Hepatic stellate cell (primary cell): ENCODE measurements at regions not wholly inside any gene's neighbourhood (a gene's known extent, or its start where the extent isn't known, plus 50 kb on each side); places are given as distances from the start of the nearest gene placed in this dataset.

Experiments used
- DNase-seq: peaks from one replicate; pipeline ENCODE4 v3.0.0; 2011; ENCODE audit warnings: low spot score

DNA sequence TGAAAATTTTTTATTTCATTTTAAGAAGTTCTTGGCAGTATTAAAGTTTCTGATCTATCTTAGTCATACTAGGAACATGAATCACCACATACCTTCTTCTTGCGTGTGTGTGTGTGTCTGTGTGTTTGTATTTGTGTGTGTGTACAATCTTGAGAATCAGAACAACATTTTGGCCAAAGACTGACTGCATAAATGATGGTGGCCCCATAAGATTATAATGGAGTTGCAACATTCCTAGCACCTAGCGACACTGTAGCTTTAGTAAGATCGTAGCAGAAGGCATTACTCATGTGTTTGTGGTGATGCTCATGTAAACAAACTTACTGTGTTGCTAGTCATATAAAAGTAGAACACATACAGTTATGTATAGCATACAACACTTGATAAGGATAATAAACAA, 205.4 kb downstream of the FAM76B start:
- DNase-seq, result no peak

DNA sequence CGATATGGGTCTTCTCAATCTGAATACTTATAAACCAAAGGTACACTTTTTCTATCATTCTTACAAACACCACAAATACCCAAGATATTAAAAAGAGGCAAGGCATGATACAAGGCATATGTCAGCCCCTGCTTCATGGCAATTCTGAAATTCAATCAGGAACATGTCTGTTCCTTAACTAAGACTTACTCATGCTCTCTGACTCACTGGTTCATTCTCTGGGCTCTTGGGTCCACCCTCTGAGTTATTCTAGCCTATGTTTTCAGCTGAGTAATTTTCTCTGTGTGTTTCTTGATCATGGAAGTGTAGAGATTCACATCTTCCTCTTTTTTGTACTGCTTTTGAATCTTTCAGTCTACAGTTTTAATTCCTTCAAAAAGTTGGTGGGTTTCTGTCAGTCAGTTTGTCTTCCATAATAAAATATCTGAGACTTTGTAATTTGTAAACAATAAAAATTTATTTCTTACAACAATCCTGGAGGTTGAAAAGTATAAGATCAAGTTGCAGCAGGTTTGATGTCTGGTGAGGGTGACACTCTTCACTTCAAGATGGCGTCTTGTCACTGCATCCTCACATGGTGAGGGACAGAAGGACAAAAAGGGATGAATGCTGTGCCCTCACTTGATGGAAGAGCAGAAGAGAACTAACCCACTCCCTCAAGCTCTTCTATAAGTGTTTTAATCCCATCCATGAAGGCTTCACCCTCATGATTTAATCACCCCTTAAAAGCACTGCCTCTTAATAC, 211.7 kb downstream of the FAM76B start:
- DNase-seq, result peak; percentile 11

DNA sequence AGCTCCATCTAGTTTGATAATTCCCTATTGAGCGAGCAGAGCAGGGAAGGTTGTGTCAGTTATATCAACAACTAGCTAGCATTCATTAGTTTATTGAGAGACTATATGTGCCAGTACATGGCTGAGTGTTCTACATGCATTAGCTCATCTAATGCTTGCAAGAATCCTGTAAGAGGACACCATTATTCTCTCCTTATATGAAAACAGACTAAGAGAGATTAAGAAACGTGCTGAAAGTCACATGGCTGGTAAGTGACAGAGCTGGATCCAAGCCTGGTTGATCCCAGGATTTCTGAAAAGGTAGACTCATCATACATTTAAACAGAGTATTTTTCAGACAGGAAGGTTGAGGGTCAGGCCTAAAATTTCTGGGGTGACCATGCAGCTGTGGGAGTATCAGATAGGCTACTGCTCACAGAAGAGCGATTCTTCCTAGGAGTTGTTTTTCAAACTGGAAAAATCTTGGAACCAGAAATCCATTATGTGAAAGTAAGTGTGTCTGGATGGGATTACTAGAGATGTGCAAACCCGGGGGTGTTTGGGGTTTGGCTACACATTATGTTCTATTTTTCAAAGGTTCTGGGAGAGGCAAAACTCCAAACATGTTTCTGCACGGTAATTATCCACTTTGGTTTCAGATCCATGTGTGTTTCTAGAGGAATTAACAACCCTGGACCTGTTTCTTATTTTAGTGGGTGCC, 213.3 kb downstream of the FAM76B start:
- DNase-seq, result no peak

DNA sequence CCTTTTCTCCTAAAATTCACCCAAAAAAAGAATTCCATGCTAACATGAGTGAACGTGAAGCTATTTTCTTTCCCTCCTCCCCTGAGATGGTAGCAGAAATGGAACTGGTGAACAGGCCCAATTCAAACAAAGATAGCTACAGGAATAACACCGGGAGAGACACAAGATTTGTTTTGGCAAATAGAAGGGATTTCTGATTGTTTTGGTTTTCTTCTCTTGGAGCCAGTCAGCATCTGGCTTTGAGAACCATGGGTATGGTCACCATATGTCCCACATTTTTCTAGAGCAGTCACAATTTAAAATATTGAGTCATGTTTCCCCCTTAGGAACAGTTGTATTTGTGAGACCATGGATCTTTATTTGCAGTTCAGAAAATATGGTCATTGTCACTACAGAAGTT, 214.1 kb downstream of the FAM76B start:
- no peak for DNase-seq

DNA sequence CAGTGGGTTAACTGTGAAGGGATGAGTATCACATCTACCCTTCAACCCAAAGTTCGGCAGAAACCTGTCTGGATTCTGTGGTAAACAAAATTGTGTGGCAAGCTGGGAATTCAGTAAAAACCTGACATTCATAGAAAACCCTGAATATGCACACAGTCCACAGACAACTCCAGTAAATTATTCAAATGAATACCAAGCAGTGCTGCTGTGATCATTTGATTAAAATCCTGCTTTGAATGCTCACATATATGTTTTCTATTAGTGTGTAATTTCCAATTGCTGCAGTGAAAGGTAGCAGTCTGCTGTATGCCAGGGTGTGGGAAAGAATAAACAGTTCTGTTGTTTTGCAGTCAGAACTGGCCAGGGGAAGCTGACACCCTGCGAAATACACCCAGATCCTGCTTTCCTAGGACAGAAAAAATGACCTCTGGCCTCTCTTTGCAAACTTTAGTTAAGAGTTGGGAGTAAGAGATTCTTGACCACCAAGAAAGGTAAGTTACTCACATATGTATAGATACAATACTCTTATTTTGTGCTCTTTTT, 217.8 kb downstream of the FAM76B start:
- no peak for DNase-seq

DNA sequence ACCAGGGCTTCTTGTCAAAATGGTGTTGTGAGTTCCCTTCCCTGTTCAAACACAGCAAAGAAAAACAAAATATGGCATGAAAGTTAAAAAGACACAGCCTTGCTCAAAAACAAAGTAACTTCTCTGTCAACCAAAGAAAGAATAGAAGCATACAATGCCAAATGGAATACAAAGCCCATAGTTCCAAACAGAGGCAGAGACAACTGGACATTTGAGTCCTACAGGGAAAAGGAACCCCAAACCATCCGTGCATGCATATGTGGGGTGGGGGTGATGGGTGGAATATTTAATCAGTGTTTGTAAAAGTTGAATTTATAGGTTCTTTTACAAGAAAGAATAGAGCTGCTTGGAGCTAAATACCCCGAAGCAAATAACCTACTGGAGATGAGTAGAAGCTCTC, 218.7 kb downstream of the FAM76B start:
- DNase-seq, result no peak

DNA sequence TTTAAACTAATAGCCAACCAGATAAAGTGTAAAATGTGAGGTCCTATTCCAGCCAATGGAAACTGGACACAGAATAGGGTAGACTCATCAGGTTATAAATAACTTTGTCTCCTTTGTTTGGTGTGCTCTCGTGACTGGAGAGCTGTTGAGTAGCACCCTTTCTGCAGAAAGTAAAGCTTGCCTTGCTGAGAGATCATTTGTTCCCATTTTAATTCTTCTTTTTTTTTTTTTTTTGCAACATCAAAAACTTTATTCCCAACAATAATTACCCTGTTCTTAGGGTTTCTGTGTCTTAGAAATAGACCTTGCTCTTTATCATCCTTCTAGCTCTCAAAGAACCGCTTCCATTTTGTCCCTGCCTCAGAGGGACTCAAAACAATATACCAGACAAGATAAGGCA, 220.4 kb downstream of the FAM76B start:
- DNase-seq, result no peak

DNA sequence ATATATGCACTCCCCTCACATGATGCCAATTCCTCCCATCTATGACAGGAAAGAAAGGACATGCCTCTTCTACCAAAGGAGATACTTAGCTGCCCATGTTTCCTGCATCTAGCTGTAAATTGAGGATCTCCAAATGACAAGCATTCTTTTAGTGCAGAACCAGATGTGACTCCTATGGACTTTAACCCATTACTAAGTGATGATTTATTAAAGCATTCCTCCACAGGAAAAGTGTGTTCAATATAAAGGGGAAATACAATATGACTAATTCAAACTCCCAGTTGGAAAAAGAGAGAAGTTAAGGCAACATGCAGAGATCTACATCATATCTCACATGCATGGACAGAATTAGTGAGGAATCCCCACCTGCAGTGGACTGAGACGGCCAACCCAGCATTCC, 221.3 kb downstream of the FAM76B start:
- no peak for DNase-seq

DNA sequence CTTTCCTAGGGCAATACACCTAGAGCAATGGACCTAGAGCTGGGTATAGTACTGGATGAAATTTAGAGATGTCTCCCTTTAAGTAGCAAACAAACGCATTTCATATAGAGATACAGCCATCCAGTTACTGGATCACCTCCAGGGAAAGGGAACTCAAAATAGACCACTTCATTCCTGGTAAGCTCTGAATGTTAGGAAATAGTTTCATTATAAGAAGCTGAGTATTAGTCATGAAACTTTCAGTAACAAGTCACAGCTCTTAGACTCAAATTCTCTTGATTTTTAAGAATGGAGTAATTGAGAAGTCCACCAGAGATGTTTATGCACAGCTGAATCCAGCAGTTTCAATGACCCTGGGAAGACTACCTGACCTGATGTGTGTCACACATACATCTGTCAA, 221.9 kb downstream of the FAM76B start:
- peak; percentile 9 for DNase-seq

DNA sequence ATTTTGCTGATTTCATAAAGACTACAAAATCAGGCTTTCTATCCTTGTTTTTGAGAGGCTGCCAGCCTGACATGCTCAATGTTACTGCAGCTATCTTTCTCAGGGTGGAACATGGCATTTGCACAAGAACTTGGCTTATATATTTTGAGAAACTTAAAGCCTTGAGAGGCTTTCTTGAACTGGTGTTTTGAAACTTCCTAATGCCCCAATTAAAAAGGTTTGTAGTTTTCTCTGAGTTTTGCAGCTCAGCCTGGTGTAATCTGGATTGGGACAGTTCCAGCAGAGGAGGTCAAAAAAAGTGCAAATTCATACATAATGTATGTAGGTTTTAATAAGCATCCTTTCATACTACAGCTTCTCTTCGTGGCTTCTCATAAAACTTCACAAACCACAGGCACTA, 223.4 kb downstream of the FAM76B start:
- no peak for DNase-seq

DNA sequence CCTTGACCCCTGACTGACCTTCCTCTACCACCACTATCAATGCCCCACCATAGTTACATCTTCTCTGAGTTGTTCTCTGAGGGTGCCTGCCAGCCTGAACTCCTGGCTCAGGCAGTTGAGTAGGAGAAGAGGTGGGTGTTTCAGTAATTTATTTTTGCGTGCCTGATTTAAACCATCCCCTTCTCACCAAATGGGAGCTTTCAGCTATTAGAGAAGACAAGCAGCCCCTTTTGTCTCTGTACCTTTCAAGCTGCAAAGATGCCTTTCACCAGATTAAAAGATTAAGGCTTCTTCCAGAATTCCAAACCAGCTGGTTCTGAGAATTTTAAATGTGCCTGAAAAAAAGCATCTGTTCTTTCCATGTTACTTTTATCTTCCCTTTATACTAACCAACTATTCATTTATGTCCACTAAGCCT, 223.8 kb downstream of the FAM76B start:
- no peak for DNase-seq

DNA sequence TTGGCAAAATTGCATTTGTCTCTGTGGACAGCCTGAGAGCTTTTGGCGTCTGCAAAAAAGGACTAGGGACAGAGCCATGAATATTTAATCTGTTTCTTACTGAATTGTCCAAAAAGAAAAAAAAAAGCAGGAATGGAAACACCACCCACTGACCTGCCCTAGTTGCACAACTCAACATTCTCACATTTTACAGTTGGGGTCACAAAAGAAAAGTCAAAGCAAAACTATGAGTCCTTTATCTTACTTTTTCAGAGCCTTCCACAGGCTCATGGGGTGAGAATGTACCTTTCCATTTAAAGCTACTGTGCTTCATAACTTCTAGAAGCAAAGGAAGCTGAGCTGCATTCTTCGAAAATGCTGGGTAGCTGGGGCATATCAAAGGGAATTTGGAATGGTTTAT, 225.7 kb downstream of the FAM76B start:
- DNase-seq, result no peak

DNA sequence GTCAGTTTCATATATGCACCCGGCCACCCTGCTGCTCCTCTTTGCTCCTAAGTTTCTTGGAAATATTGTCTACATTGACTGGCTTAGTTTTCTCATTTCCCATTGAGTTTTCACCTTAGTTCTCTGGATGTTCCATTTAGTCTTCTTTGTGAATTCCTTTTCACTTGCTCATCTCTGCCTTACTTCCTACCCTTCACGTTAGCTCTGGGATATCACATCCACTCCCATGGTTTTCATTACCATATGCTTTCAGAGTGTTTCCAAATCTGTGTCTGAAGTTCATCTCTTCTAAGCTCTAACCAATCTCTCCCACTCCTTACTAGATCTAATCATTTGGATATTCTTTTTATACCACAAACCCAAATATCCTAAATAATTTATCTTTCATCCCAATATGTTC, 226.4 kb downstream of the FAM76B start:
- DNase-seq, result no peak

DNA sequence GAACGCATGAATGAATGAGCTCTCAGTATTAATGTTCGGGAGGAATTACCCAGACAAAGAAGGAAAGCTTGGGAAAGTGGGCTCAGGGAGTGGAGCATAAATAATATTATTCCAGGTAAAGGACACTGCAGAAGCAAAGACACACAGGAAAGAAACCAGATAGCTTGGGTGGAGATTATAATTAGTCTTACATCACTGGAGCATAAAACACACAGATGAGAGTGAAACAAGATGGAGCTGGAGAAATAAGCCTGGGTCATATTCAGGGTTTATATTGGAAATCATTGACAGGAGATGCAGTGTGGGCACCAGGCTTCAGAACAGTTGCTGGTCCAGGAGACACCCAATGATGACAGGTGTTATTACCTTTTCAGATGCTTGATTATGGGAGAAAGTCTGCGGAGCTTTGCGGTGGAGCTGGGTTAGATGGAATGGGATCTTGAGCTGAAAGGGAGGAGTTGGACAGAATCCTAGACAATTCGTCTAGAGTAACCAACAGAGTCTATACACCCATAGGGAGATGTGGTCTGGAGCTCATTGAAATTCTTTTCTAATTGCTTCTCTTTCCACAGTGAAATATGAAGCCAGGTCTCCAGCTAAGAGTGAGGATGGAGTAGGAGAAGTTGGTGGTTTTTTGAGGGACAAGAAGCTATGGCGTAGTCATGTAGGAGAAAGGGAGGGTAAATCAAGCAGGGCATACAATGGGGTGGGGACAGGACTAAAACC, 227.2 kb downstream of the FAM76B start:
- DNase-seq, result no peak

DNA sequence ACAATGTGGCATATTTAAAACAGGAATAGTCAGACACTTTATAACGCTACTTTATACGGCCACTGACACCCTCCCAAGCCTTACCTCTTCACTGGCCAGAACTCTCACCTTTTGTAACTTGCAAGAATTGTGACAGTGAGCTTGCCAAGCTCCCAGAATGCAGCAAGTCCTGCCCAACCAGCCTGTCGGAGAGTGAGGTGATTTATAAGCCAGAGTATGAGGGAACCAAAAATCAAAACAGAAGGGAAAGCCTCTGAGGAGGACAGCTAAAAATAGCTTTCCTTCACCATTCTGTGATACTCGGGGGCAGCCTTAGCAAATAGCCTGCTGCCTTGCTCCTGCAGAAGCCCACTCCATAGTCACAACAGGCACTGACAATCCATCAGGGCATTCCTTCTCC, 229.7 kb downstream of the FAM76B start:
- no peak for DNase-seq

DNA sequence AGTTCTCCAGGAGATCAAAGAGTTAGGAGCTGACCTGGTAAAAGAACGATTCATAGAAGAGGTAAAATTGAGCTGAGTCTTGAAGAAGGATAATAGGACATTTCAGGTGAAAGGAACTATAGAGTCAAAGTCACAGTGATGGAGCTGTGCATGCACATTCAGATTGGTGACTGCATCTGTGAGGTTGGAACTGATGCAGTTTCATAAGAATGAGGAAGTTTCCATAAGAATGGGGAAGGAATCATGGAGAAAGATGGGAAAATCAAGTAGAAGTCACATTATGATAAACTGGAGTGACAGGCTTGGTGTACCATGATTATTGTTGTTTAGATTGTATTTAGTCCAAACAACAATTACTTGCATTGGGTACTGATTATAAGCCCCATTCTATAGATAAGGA, 232.2 kb downstream of the FAM76B start:
- DNase-seq, result no peak

DNA sequence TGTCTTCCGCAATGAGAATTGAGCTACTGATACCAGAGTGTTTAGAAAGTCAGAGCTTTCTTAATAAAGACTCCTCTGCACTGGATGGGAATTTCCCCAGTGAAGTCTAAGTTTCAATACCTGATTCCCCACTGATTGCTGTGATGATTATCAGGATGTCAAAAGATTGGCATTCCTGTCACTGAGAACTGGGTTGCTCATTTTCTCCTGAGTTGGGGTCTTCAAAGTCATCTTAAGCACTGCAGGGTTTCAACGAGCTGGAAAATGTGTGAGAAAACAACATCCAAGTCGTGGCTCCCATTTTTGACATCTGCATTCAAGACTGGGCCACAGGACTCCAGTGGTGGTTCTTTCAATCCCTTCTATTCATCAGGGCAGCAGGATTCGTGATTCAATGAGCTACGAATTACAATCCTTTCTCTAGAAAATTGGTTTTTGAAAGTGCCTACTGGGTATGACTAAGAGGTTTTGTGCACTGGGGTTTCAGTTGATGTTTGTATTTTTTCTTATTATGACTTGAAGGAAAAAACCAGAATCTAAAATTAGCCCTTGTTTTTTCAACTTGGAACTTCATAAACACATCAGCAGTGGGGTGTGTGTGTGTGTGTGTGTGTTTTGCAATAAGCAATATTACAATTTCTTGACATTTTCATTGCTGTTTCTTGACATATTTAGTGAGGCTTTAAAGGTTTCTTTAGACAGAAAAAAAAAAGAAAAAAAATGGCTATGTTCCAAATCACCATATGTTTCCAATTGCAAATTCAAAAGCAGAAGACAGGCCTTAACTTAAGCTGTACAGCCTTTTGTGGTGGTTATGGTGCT, 233.0 kb downstream of the FAM76B start:
- no peak for DNase-seq

DNA sequence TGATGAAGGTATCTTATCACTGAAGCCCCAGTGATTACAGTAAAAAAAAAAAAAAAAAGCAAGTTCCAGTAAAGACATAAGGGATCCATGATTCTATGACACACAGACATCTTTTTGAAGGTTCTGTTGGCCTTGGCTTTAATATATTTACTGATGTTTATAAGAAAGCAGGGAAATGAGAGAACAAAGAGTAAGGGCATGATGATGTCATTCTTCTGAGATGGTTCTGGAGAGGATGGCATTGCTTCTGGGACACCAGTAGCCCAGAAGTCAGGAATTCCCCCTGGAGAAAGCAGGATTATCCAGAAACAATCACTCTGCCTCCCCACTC, 233.6 kb downstream of the FAM76B start:
- no peak for DNase-seq

DNA sequence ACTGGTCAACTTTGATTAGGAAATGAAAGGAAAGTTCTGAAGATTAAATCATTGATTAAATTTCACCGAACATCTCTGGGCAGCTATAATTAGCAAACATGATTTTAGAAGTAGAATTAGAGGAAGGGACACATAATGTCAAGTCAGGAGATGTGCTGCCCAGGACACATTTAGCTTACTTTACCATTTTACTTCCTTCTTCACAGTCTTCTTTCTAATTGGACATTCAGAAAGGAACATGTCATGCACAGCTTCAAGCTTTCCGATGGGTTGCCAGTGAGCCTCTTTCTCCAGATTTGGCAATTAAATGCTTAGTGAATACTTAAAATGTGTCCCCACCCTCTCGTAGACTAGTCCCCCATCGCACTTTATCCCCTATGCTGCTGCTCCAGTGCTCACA, 234.7 kb downstream of the FAM76B start:
- DNase-seq, result no peak

DNA sequence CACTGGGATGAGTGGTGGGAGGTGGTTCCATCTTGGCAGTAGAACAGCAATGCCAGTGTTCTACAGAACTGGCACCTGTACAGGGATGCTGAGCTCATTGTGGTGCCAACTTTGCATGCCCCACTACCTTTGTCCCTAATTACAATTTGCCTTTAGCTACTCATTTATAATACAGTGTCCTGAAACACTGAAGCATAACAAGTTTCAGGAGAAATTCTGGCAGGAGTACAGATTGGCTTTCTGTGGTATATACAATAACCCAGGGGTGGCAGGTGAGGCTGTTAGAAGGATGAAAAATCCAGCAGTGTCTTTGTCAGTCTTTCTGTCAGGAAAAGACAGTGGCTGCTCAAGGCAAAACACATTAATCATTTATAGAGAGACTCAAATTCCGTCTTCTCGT, 240.3 kb downstream of the FAM76B start:
- DNase-seq, result no peak

DNA sequence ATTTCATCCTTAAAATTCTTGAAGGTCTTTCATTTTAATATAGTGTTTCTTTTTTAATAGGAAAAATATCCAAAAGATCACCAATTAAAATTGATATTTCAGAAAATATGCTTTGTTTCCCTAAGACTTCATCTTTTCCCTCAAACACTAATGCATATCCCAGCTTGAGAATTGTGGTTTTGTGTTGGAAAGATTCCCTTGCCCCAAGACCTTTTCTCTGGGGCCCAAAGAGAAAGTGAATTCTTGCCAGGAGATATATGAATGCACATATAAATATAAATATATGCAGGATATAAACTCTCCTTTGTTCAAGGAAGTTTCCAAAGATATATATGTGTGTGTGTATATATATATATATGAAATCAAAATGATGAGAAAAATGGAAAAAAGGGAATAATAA, 241.2 kb downstream of the FAM76B start:
- DNase-seq, result no peak

DNA sequence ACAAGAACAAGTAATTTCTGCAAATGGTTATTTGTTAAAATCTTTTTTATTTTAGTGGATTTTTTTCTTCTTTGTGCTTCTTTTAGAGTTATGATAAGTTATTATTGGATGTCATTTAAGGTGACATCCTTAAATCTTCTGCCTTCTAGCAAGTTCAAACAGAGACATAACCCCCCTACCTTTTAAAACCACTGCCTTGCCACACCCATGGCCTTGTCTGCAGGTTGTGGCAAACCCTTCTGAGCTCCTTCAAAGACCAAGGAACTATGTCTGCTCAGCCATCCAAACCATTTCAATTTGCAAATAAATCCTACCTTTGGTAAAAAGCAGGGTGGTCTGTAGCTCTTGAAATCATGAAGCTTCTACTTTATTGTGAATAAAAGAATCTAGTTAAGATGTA, 241.6 kb downstream of the FAM76B start:
- no peak for DNase-seq
